Inflammatory macrophage (primary cell): ENCODE measurements at regions not wholly inside any gene's neighbourhood (a gene's known extent, or its start where the extent isn't known, plus 50 kb on each side); places are given as distances from the start of the nearest gene placed in this dataset.
"Not testable (repeated sequence)": the region's sequence is repeated elsewhere in the genome, so short reads cannot be mapped to it uniquely, and the experiment has no call there.

ENCODE experiments used
- DNase-seq, 2 donors: peaks; one replicate each; pipeline ENCODE4 v3.0.0-alpha.2; 2020 to 2022

- no peak for DNase-seq
These were observed 1422.9 kb downstream of the KCNT2 start for GRCh38 chr1:195185321-195185720.

- DNase-seq = no peak
These were observed 1434.5 kb downstream of the KCNT2 start for GRCh38 chr1:195173753-195174152.

DNA sequence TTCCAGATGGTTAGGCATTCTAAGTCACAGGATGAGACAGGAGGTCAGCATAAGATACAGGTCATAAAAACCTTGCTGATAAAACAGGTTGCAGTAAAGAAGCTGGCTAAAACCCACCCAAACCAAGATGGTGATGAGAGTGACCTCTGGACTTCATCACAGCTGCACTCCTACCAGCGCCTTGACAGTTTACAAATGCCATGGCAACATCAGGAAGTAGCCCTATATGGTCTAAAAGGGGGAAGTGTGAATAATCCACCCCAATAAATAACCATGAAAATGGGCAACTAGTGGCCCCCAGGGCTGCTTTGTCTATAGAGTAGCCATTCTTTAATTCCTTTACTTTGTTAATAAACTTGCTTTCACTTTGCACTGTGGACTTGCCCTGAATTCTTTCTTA lies 1448.4 kb downstream of the KCNT2 start:
- not testable (repeated sequence) for DNase-seq

- DNase-seq = no peak
These were observed 1450.1 kb downstream of the KCNT2 start for GRCh38 chr1:195158091-195158490.

- DNase-seq = no peak
These were observed 1455.1 kb downstream of the KCNT2 start for GRCh38 chr1:195153107-195153506.

DNA sequence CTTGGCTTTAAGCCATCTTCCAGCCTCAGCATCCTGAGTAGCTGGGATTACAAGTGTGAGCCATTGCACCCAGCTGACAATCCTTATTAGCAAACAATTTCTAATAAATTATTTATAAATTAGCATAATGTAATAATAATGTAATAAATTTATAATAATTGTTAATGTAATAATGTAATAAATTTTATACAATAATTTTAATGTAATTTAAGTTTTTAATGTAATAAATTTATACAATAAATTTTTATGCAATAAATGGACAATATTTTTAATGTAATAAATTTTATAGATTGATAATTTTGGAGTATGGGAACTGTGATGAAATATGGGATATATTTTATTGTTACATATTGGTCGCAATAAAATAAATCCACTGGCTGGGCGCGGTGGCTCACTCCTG lies 1457.5 kb downstream of the KCNT2 start:
- no peak for DNase-seq

- DNase-seq = no peak
These were observed 1466.9 kb downstream of the KCNT2 start for GRCh38 chr1:195141294-195141693.

DNA sequence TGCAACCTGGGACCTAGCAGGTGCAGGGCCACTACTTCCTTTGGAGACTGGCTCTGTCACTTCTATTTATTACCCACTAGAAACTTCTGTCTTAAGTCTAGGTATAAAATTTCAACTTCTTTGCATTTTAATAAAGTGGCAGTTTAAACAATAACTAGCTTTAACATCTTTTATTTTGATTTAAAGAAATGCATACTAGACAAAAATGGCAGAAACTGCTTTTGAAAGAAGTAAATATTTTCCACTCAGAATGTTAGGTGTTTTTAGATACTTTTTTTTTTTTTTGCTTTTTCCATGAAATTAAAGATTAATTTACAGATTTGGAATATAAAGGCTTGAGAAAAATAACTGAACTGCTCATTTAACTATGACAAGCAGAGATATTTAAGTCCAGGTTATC lies 1477.6 kb downstream of the KCNT2 start:
- no peak for DNase-seq

DNA sequence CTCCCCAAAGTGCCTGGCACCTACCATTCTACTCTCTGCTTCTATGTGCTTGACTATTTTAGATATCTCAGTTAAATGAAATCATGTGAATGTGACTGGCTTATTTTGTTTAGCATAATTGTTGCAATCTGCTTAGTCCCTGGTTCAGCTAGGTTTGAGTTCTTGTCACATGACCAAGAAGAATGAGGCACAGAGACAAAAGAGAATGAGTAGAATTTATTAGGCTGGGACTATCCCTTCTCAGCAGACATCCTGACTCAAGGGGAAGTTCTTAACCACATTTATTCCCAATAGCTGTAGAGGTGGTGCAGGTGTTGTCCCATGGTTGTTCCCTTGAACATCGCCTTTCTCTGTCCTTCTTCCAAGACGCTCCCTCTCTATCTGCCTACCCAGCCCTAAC lies 1485.7 kb downstream of the KCNT2 start:
- no peak for DNase-seq

- no peak for DNase-seq
These were observed 1494.8 kb downstream of the KCNT2 start for GRCh38 chr1:195113471-195113870.

GRCh38 chr1:195105773-195106172 lies 1502.5 kb downstream of the KCNT2 start:
- no peak for DNase-seq

GRCh38 chr1:195105281-195105680 lies 1503.0 kb downstream of the KCNT2 start:
- DNase-seq = no peak

DNA sequence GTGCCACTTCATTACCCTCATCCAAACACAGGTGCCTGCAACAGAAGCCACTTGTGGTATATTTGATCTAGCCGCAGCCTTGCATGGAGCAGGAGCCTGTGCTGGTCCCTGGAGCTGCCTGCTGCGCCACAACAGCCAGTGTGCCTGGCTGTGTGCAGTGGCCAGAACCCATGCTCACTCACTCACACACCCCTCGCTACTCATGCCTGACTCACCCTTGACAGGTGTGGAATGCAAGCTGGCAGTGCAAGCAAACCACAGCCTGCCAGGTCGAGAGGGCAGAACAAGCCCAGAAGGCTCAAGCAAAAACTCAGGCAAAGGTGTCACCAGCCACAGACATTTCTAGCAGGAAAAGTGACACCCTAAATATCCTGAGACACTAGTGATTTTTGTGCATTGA lies 1510.9 kb downstream of the KCNT2 start:
- DNase-seq = no peak

DNA sequence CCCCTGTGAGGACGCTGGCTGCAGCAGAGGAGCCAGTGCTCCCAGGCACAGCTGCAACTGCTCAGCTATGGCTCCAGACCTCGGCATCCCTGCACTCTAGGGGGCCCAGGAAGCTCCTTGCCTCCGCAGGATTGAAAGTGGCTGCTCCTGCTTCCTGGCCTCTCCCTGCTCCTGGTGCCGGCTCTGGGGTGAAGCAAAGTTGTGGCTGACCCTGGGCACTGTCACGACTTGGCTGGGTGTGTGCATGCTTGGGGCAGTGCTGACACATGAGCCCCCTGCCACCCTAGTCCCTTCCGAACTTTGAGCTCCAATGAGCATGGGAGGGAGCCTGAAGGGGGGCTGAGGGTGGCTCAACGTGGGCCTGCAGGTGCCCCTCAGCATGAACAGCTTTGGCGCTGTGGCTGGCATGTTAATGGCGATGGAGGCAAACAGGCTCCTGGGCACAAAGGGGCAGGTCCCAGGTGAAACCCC lies 1512.2 kb downstream of the KCNT2 start:
- no peak for DNase-seq

GRCh38 chr1:195085196-195085595 lies 1523.0 kb downstream of the KCNT2 start:
- DNase-seq = no peak

DNA sequence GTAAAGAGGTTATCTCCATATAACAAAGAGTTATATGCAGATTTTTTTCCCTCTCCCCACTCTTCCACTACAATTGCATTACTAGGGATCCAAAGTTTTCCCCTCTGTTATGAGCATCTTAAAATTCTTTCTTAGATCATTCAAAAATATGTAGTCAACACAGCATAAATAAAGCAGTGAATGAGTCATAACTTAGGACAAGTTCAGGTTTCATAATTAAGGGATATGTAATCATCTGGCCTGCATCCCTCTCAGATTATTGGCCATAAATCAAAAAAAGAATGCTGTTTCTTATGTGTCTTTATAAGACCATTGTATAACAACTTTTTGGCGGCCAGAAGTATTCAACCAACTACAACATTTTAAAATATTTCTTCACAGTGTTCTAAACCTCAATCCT lies 1526.1 kb downstream of the KCNT2 start:
- no peak for DNase-seq

DNA sequence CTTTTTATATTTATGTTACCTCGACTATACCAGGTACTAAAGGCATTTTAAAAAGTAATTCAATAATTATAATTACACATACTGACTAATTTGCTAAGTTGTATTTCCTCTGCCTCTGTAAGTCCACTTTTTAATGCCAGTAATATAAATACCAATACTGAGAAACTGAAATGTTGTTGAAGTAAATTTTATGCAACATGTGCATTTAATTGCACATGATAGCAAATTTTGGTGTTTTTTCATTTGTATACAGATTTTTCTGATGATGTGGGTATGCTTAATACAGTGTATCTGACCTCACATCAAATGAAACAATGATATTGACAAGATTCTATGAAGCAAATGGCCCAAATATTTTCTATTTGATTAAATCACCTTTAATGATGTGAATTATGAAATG lies 1531.6 kb downstream of the KCNT2 start:
- DNase-seq = no peak

GRCh38 chr1:195075973-195076372 lies 1532.3 kb downstream of the KCNT2 start:
- DNase-seq = no peak

GRCh38 chr1:195071461-195071860 lies 1536.8 kb downstream of the KCNT2 start:
- DNase-seq = no peak

GRCh38 chr1:195065437-195065836 lies 1542.8 kb downstream of the KCNT2 start:
- no peak for DNase-seq

DNA sequence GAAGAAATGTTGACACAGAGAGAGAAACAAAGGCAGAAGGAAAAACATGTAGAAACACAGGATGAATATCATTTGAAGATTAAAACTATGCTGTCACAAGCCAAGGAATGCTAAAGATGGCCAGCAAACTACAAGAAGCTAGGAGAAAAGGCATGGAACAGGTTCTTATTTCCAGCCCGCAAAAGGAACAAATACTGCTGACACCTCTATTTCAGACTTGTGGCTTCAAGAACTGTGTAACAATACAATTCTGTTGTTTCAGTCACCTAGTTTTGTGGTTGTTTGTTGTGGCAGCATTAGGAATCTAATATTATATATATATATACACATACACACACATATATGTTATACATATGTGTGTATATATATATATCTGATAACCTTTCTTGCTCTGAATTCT lies 1543.9 kb downstream of the KCNT2 start:
- no peak for DNase-seq

DNA sequence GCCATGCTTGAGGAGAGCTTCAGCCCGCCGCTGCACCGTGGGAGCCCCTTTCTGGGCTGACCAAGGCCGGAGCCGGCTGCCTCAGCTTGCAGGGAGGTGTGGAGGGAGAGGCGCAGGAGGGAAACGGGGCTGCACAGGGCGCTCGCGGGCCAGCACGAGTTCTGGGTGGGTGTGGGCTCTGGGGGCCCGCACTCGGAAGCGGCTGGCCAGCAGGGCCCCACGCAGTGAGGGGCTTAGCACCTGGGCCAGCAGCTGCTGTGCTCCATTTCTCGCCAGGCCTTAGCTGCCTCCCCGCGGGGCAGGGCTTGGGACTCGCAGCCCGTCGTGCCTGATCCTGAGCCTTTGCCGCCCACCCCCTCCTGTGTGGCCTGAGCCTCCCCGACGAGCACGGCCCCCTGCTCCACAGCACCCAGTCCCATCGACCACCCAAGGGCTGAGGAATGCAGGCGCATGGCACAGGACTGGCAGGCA lies 1554.0 kb downstream of the KCNT2 start:
- DNase-seq = no peak

DNA sequence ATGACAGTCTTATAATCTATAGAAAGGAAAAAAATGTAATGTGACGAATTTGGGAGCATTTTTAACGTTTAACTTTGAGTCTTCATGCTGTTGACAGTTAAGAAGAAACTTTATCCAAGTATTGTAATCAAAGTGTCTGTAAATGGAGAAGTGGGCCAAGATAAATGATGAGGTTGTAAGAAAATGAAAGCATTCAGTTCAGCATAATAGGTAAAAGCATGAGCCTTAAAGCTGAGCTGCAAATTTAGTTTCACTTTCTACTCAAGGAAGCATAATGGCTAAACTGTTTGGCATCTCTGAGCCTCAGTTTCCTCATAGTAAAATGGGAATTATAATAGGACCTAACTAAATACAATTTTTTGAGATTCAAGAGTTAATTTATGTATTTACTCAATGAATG lies 1554.8 kb downstream of the KCNT2 start:
- DNase-seq = no peak

GRCh38 chr1:195047772-195048171 lies 1560.5 kb downstream of the KCNT2 start:
- no peak for DNase-seq

DNA sequence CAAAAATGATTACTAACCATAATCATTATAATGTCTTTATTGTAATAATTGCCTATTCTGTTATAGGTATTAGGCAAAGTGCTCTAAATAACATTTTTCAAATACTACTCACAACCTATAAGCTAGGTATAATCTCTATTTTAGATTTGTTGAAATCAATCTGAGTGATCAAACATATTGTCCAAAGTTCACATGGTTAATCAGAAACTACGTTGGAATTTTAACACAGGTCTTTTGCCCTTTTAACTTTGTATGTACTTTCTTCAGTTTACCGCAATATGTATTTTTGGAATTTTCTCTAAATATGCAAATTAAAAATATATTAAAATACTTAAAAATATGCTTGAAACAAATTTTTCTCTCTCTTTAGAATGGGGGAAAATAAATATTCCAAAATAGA lies 1563.2 kb downstream of the KCNT2 start:
- DNase-seq = no peak

- no peak for DNase-seq
These were observed 1577.4 kb downstream of the KCNT2 start for GRCh38 chr1:195030793-195031192.
